HG02840 (cell line): ENCODE measurements at regions not wholly inside any gene's neighbourhood (a gene's known extent, or its start where the extent isn't known, plus 50 kb on each side); places are given as distances from the start of the nearest gene placed in this dataset.
"Not testable (repeated sequence)": the region's sequence is repeated elsewhere in the genome, so short reads cannot be mapped to it uniquely, and the experiment has no call there.

Experiments
- ATAC-seq: cut with Tn5 transposase; IDR thresholded peaks from one replicate; pipeline ENCODE4 v1.9.1; 2021; ENCODE audit warnings: mild to moderate bottlenecking, moderate library complexity, moderate number of reproducible peaks; ENCODE audit not compliant: unreplicated experiment, low FRiP score

DNA sequence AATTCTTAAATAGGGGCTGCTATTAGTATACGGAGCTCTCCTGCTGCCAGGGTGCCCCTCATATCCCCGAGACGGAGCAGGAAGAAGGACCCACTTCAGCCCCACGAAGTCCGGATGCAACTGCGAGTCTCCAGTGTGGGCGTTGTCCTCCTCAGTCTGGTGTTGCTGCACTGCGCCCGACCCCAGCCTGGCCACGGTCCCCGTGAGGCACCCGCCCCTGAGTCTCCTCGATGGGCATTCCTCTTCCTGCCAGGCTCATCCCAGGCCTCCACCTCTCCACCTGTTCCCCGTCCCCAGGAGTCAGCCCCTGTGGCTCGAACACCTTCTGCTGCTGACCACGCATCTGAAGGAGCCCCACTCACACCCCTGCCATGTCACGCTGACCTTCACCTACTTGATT lies 68.1 kb upstream of the SFSWAP start:
- no peak for ATAC-seq

DNA sequence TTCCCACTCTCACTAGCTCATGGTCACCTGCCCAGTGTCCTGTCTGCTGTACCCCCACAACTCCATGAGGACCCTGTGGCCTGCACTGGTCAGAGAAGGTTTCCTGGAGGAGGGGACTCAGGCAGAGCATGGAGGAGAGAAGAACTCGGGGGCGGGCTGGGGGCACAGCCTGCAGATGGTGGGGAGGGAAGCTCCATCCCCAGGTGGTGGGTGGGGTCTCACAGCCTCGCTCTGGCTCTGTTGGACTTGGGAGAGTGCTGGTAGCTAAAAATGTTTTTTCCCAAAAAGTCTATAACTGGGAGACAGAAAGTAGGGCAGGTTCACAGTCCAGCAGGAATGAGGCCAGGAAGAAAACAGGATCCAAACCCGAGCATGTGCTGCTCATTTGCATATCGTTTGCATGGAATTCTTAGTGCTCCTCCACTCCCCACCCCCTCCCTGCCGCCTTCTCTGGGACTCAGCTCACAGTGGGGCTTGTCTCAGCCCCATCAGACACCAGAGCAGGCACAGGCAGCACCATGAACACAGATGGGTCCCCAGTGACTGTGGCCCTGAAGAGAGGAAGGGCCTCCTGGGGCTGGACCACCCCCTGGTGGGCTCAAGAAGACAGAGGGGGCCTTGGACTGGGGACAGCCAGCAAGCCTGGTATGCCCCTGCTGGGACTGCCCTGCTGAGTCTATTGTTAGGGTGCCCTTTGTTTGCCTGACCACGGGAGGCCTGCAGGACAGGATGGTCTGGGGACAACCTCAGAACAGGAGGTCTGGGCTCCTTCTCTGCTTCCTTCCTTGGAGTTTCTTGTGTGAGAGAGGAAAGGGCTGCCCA lies 67.0 kb upstream of the SFSWAP start:
- no peak for ATAC-seq

DNA sequence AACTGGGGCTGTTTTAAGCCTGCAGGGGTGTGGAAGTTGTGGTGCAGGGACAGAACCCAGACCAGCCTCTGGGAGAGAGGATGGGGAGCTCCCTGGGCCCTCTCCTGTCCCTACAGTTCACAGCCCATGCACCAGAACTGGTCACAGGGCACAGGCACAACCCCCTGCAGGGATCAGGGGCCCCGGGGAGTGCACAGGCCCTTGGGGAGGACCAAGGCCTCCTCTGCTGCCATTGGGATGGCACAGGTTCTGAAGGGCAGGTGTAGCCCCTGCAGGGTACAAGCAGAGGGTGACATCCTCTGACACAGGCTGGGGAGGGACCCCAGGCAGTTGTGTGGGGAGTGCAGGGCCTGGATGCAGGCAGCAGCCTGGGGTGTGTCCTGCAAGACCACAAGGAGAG lies 66.4 kb upstream of the SFSWAP start:
- no peak for ATAC-seq

DNA sequence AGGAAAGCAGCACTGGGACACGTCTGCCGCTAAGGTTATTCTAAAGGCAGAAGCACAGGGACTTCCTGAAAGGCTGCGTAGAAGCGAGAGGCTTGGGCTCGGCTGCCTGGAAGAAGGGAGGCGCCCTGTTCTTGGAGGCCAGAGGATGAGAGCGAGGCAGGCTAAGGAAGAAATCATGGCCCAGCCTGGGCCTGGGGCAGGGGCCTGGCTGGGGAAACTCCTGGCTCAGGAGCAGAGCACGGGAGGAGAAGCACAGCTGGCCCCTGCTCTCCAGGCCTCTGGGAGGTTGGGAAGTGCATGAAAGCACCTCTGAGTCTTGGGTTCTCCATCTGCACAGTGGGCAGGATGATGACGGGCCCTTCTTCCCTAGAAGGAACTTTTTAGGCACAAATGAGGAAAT lies 66.0 kb upstream of the SFSWAP start:
- not testable (repeated sequence) for ATAC-seq

DNA sequence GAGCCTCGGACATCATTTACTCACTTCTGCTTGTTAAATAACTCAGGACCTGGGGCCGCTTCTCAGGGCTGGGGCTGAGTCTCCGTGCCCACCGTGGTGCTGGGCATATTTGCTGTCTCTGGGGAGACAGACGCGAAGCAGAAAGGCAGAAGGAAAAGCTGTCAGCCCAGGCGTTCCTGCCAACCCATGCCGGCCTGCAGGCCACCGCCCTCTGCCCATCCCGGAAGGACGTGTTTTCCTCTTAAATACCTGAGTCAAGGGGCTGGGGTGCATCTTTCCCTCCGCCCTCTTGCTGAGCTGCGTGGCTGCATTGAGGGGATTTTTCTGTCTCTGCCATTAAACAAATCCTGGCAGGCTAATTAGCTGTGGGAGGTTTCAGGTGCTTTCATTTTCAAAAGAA lies 65.3 kb upstream of the SFSWAP start:
- not testable (repeated sequence) for ATAC-seq

DNA sequence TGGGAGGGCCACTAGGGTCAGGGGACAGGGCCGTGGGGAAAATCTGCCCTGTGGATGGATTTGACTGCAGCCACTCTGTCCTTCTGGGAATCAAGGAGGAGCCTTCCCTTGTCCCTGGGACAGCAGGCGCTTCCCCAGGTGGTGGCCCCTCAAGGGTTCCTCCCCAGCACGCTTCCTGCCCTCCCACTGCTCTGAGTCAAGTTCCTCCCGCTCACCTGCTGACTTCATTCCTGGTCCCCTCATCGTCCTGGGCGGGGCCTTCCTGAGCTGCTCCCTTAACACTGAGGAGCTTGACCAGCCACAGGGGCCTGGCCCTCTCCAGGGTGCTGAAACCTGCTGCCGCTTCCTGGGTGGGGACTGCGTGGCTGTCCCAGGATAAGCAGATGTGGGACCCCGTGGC lies 64.4 kb upstream of the SFSWAP start:
- not testable (repeated sequence) for ATAC-seq

DNA sequence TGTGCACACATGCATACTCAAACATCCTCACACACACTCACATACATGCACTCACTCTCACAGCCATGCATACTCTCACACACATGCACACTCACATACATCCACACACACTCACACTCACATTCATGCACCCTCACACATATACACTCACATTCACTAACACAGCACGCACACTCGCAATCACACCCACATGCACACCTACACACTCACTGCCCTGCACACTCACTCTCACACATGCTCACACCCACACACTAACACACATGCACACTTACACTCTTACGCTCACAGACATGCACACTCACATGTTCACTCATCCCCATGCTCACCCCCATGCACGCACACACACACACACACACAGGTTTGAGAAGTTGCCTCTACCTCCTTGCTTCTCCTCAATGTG lies 63.2 kb upstream of the SFSWAP start:
- no peak for ATAC-seq

DNA sequence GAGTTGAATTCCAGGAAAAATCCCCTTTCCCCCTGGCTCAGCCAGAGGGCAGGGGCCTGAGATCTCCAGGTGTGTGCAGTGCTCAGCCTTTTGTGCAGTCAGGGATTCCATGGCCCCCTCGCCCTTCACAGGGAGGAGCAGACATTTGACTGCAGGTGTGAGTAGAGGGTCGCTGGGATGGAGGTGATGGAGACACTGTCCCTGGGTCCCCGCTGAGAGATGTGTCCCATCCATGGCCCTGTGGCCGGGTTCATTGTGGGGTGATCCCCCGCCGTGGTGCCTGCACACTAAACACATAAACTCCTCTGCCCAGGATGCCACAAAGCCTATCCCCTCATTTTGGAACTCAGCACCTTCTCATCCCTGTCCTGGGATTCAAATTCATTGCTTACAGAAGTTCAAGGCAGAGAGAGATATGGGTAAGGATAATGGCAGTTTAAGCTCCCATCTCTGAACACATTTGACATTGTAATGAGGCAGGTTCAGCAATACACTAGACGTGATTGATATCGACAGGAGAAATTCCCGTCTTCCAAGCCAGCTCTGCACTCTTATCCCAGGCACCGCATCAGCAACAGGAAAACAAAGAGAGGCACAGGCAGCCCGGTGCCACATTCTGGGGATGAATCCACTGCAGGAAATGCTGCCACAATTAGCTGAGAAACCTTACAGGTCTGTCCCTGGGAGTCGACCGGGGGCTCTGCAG lies 55.3 kb upstream of the SFSWAP start:
- not testable (repeated sequence) for ATAC-seq

DNA sequence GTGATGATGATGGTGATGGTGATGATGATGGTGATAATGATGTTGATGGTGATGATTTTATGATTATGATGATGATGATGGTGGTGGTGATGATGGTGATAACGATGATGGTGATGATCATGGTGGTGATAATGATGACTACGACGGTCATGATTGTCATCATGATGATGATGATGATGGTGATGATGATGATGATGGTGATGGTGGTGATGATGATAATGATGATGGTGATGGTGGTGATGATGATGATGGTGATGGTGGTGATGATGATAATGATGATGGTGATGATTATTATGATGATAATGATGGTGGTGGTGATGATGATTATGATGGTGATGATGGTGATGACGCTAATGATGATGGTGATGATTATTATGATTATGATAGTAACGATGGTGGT lies 54.1 kb upstream of the SFSWAP start:
- not testable (repeated sequence) for ATAC-seq

DNA sequence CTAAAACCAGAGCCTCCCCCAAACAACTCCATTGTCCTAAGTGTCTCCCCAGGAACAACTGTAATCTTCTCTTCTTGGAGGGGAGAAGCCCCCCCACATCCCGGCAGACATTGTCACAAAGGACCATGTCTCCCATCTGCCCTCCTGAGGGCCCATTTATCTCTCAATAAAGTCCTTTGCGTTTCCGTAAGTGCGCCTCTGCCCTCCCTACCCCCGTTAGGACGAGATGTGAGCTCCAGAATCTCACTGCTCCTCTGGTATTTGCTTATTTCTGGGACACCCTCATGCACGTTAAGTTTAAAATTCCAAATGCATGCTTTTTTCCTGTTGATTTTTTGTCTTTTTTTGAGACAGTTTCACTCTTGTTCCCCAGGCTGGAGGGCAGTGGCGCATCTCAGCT lies 52.3 kb upstream of the SFSWAP start:
- not testable (repeated sequence) for ATAC-seq

DNA sequence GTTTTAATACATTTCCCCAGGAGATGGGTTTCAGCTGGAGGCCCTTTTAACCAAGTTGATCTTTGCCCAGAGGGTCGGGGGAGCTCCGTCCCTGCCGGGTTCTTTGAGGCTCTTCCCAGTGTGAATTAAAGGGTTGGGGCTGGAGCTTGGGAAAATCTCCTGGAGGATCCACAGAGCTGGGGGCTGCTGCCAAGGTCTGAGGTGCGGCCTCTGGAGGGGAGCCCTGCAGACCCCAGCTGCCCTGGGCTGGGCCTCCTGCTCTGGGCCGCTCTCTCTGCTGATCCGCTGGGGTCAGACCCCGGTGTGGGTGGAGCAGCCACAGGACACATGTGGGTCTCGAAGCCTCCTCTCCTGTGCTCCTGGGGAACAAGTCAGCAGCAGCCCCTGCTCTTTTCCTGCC lies 51.4 kb upstream of the SFSWAP start:
- ATAC-seq, result not testable (repeated sequence)

DNA sequence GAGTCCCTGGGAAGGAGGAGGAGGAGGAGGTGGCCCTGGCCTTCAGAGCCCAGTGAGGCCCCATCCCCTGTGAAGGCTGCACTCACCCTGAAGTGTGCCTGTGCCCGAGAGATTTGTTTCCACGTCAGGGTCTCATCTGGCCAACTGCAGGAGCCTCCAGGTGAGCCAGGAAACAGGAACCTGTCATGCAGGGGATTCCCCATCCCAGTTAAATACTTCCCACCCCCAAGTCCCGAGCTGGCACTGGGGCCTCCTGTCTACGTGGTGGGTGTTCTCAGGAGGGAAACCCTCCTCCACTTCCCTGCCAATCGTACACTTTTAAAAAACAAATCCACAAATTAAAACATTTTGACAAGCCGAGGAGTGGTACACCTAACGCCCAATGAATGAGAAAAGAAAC lies 50.9 kb upstream of the SFSWAP start:
- ATAC-seq, result not testable (repeated sequence)

DNA sequence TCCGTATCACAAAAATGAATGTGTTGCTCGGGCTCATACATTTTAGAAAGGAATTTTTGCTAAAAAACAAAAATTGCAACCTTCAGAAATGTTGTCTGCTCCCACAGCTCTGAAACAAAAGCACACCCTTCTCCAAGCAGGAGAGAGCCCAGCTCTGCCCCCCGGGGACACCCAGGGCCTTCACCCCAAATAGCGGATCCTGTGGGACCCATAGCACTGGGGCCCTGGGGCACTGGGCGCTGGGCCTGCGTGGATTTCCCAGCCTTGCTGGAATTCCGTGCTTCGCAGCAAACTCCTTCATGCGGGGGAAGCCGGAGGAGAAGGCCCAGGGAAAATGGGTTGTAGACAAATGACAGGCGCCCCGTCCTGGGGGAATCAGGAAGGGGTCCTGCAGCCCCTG lies 50.5 kb upstream of the SFSWAP start:
- ATAC-seq, result not testable (repeated sequence)
